ENCODE measurements at regions not wholly inside any gene's neighbourhood (a gene's known extent, or its start where the extent isn't known, plus 50 kb on each side); places are given as distances from the start of the nearest gene placed in this dataset.

GRCh38 chr5:120225524-120225923 lies 238.6 kb upstream of the PRR16 start:
- Histone ChIP-seq H3K36me3 (ENCODE audit: insufficient read depth, insufficient read length, low read length) (no peaks in the 10 kb centered on the region), H3K9me3 (ENCODE audit: insufficient read depth, low read length) (no peaks in the 10 kb centered on the region), H3K27me3 (ENCODE audit: insufficient read depth, insufficient read length) (no peaks in the 10 kb centered on the region), H3K9ac (ENCODE audit: insufficient read length, low read depth) (no peak overlapping the region), H3K4me1 (ENCODE audit: insufficient read depth, insufficient read length) (no peaks in the 10 kb centered on the region), H3K4me3 (ENCODE audit: insufficient read length, low read depth) (no peak overlapping the region)
- TF ChIP-seq ZNF274 (IDR thresholded peaks at IDR 0.05; ENCODE audit: low read depth, low read length) = no peak
- no peak for DNase-seq (ENCODE audit: low read depth, low spot score)

- no peak overlapping the region for H3K4me3 ChIP-seq (ENCODE audit: insufficient read length, low read depth)
- H3K4me1 ChIP-seq (ENCODE audit: insufficient read depth, insufficient read length) = no peaks in the 10 kb centered on the region
- H3K36me3 ChIP-seq (ENCODE audit: insufficient read depth, insufficient read length, low read length) = no peaks in the 10 kb centered on the region
- DNase-seq (ENCODE audit: low read depth, low spot score) = peak; percentile 9
- H3K9ac ChIP-seq (ENCODE audit: insufficient read length, low read depth) = no peak overlapping the region
- no peak for TF ChIP-seq SUZ12 (IDR thresholded peaks at IDR 0.05; ENCODE audit: extremely low read depth, insufficient read depth, insufficient read length)
- TF ChIP-seq ZNF274 (IDR thresholded peaks at IDR 0.05; ENCODE audit: low read depth, low read length) = no peak
- TF ChIP-seq YY1 (IDR thresholded peaks at IDR 0.05; ENCODE audit: insufficient read depth, insufficient read length) = no peak
- H3K9me3 ChIP-seq (ENCODE audit: insufficient read depth, low read length) = no peaks in the 10 kb centered on the region
- no peaks in the 10 kb centered on the region for H3K27me3 ChIP-seq (ENCODE audit: insufficient read depth, insufficient read length)
These were observed 235.7 kb upstream of the PRR16 start for GRCh38 chr5:120228262-120229031.

GRCh38 chr5:120229036-120229435 lies 235.1 kb upstream of the PRR16 start:
- Histone ChIP-seq H3K9me3 (ENCODE audit: insufficient read depth, low read length) (no peaks in the 10 kb centered on the region), H3K36me3 (ENCODE audit: insufficient read depth, insufficient read length, low read length) (no peaks in the 10 kb centered on the region), H3K4me3 (ENCODE audit: insufficient read length, low read depth) (no peak overlapping the region), H3K4me1 (ENCODE audit: insufficient read depth, insufficient read length) (no peaks in the 10 kb centered on the region), H3K9ac (ENCODE audit: insufficient read length, low read depth) (no peak overlapping the region), H3K27me3 (ENCODE audit: insufficient read depth, insufficient read length) (no peaks in the 10 kb centered on the region)
- TF ChIP-seq YY1 (IDR thresholded peaks at IDR 0.05; ENCODE audit: insufficient read depth, insufficient read length) (no peak), SUZ12 (IDR thresholded peaks at IDR 0.05; ENCODE audit: extremely low read depth, insufficient read depth, insufficient read length) (no peak), ZNF274 (IDR thresholded peaks at IDR 0.05; ENCODE audit: low read depth, low read length) (no peak)
- no peak for DNase-seq (ENCODE audit: low read depth, low spot score)

GRCh38 chr5:120231563-120231962 lies 232.5 kb upstream of the PRR16 start:
- Histone ChIP-seq H3K4me3 (ENCODE audit: insufficient read length, low read depth) (no peak overlapping the region), H3K27me3 (ENCODE audit: insufficient read depth, insufficient read length) (no peaks in the 10 kb centered on the region), H3K4me1 (ENCODE audit: insufficient read depth, insufficient read length) (no peaks in the 10 kb centered on the region), H3K9ac (ENCODE audit: insufficient read length, low read depth) (no peak overlapping the region), H3K9me3 (ENCODE audit: insufficient read depth, low read length) (no peaks in the 10 kb centered on the region), H3K36me3 (ENCODE audit: insufficient read depth, insufficient read length, low read length) (no peaks in the 10 kb centered on the region)
- TF ChIP-seq YY1 (IDR thresholded peaks at IDR 0.05; ENCODE audit: insufficient read depth, insufficient read length) (no peak), SUZ12 (IDR thresholded peaks at IDR 0.05; ENCODE audit: extremely low read depth, insufficient read depth, insufficient read length) (no peak), ZNF274 (IDR thresholded peaks at IDR 0.05; ENCODE audit: low read depth, low read length) (no peak)
- DNase-seq (ENCODE audit: low read depth, low spot score) = no peak

- no peaks in the 10 kb centered on the region for H3K9me3 ChIP-seq (ENCODE audit: insufficient read depth, low read length)
- DNase-seq (ENCODE audit: low read depth, low spot score) = no peak
- no peaks in the 10 kb centered on the region for H3K4me1 ChIP-seq (ENCODE audit: insufficient read depth, insufficient read length)
- TF ChIP-seq YY1 (IDR thresholded peaks at IDR 0.05; ENCODE audit: insufficient read depth, insufficient read length) = no peak
- no peak for TF ChIP-seq SUZ12 (IDR thresholded peaks at IDR 0.05; ENCODE audit: extremely low read depth, insufficient read depth, insufficient read length)
- TF ChIP-seq ZNF274 (IDR thresholded peaks at IDR 0.05; ENCODE audit: low read depth, low read length) = no peak
- H3K4me3 ChIP-seq (ENCODE audit: insufficient read length, low read depth) = no peak overlapping the region
- H3K9ac ChIP-seq (ENCODE audit: insufficient read length, low read depth) = no peak overlapping the region
- H3K27me3 ChIP-seq (ENCODE audit: insufficient read depth, insufficient read length) = no peaks in the 10 kb centered on the region
- H3K36me3 ChIP-seq (ENCODE audit: insufficient read depth, insufficient read length, low read length) = no peaks in the 10 kb centered on the region
These were observed 227.7 kb upstream of the PRR16 start for GRCh38 chr5:120236360-120236759.

- Histone ChIP-seq H3K36me3 (ENCODE audit: insufficient read depth, insufficient read length, low read length) (no peaks in the 10 kb centered on the region), H3K4me1 (ENCODE audit: insufficient read depth, insufficient read length) (no peaks in the 10 kb centered on the region), H3K9ac (ENCODE audit: insufficient read length, low read depth) (no peak overlapping the region), H3K27me3 (ENCODE audit: insufficient read depth, insufficient read length) (no peaks in the 10 kb centered on the region), H3K4me3 (ENCODE audit: insufficient read length, low read depth) (no peak overlapping the region), H3K9me3 (ENCODE audit: insufficient read depth, low read length) (no peaks in the 10 kb centered on the region)
- no peak for DNase-seq (ENCODE audit: low read depth, low spot score)
- no peak for TF ChIP-seq ZNF274 (IDR thresholded peaks at IDR 0.05; ENCODE audit: low read depth, low read length)
- TF ChIP-seq SUZ12 (IDR thresholded peaks at IDR 0.05; ENCODE audit: extremely low read depth, insufficient read depth, insufficient read length) = no peak
- TF ChIP-seq YY1 (IDR thresholded peaks at IDR 0.05; ENCODE audit: insufficient read depth, insufficient read length) = no peak
These were observed 225.0 kb upstream of the PRR16 start for GRCh38 chr5:120239086-120239485.

- TF ChIP-seq SUZ12 (IDR thresholded peaks at IDR 0.05; ENCODE audit: extremely low read depth, insufficient read depth, insufficient read length) (no peak), ZNF274 (IDR thresholded peaks at IDR 0.05; ENCODE audit: low read depth, low read length) (no peak), YY1 (IDR thresholded peaks at IDR 0.05; ENCODE audit: insufficient read depth, insufficient read length) (no peak)
- DNase-seq (ENCODE audit: low read depth, low spot score) = no peak
These were observed 223.4 kb upstream of the PRR16 start for GRCh38 chr5:120240706-120241105.

More at GRCh38 chr5:120240706-120241105, 223.4 kb upstream of the PRR16 start:
- H3K9ac ChIP-seq (ENCODE audit: insufficient read length, low read depth) = no peak overlapping the region
- no peaks in the 10 kb centered on the region for H3K4me1 ChIP-seq (ENCODE audit: insufficient read depth, insufficient read length)
- no peaks in the 10 kb centered on the region for H3K36me3 ChIP-seq (ENCODE audit: insufficient read depth, insufficient read length, low read length)
- no peaks in the 10 kb centered on the region for H3K9me3 ChIP-seq (ENCODE audit: insufficient read depth, low read length)
- H3K27me3 ChIP-seq (ENCODE audit: insufficient read depth, insufficient read length) = no peaks in the 10 kb centered on the region
- H3K4me3 ChIP-seq (ENCODE audit: insufficient read length, low read depth) = no peak overlapping the region
